SK-MEL-5 (cell line): ENCODE measurements at regions not wholly inside any gene's neighbourhood (a gene's known extent, or its start where the extent isn't known, plus 50 kb on each side); places are given as distances from the start of the nearest gene placed in this dataset.

Experiments used
- DNase-seq: peaks from one replicate; pipeline ENCODE4 v3.0.0-alpha.2; 2016; ENCODE audit warnings: low read depth, low spot score
- in situ Hi-C: cut with HindIII; loops from 2 replicates; pipeline ENCODE4 v1.10.0; 2016; ENCODE audit warnings: low sequenced_read_pairs, high pct_unique_total_duplicates, low pct_unique_long_range_greater_than_20kb

DNA sequence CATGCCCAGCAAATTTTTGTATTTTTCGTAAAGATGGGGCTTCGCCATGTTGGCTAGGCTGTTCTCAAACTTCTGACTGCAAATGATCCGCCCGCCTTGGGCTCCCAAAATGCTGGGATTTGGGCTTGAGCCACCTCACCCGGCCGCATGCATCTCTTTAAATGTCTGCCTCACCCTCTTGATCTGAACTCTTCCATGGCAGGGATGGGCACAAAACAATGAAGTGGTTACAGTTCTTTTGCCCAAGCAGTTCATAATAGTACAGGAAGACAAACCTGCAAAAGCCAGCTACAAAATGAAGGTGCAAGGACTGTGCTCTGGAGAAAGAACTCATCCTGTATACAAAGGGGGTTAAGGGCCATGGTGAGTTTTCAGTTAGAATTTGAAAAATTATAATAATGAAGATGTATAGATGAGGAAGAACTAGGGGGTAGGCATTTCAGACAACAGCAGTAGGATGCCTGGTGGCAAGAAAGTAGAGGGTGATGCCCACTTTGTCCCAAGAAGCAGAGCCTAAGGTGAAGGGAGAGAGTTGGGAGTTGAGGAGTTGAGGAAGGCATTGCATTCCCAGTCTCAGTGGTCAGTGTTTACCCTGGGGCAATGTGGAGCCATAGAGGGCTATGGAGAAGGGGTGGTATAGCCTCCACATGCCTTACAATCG is 160.8 kb upstream of the MYCN start:
- DNase-seq, result no peak
- in situ Hi-C loops, result no loop called here

DNA sequence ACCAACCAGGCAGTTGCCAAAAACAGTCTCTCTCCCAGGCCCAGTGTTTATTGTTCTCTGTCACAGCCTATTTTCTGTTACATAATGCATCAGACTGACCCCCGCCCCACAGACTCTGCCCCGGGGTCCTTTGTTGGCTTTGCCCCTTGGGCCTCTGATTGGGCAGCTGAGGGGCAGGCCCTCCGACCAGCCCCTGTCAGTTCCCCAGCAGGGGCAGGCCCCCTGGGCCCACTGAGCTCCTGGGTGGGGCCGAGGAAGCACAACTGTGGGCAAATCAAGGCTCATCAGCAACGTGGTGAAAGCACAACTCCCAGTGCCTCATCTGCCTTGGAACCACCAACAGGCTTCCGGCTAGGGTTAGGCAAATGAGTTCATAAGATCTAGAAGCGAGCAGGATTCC is 160.1 kb upstream of the MYCN start:
- in situ Hi-C loops, result no loop called here
- DNase-seq, result no peak

DNA sequence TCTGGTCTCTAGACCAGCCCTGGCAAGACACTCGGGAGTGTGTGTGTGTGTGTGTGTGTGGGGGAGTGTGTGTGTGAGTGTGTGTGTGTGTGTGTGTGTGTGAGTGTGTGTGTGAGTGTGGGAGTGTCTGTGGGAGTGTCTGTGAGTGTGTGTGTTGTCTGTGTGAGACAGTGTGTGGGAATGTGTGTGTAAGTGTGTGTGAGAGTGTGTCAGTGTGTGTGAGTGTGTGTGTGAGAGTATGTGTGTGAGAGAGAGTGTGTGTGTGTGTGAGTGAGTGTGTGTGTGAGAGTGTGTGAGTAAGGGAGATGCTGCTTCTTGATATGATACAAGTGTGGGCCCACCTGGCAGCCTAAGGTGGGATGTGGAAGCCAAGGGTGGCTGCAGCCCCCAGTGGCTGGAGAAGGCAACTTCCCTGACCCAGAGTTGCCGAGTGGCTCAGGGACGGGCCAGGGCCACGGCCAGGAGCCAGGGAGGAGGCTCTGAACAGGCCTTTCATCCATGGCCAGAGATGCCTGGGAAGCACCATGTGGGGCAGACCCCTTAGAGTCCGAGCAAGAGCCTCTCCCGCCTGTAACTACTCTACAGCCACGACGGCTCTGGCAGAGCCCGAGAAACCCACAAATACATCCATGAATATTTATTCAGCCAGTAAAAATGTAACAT is 159.3 kb upstream of the MYCN start:
- DNase-seq, result no peak
- in situ Hi-C loops, result no loop called here

DNA sequence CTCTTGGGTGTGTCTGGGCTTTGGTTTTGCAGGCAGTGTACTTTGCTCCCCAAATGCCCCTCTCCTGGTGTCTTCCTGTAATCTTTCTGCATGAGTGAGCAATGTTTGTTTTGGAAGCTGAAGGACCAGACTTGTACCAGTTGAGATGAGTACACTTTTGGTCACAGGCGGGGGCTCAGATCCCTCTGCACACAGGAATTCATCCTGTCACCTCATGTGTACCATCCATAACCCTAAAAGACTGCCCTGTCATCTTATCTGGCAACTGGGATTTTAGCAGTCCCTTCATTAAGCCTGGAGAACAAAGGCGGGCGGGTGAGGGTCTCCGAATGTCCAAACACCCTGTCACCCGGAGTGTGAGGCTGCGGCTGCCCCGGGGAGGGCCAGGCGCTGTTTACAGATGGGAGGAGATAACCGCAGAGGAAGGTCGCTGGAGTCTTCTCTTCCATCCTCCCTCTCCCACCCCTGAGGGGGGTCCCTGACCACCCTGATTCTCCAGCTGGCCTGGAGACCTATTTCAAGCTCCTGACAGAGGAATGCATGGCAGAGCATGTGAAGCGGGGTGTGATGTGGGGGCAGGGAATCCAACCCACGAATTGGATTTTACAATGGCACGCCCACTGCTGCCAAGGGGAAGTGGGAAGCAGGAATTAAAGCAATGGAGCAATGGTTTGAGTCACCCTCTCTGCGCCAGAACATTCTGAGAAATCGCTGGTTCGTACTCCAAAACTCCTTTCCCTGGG is 158.2 kb upstream of the MYCN start:
- in situ Hi-C loops, result no loop called here
- no peak for DNase-seq

DNA sequence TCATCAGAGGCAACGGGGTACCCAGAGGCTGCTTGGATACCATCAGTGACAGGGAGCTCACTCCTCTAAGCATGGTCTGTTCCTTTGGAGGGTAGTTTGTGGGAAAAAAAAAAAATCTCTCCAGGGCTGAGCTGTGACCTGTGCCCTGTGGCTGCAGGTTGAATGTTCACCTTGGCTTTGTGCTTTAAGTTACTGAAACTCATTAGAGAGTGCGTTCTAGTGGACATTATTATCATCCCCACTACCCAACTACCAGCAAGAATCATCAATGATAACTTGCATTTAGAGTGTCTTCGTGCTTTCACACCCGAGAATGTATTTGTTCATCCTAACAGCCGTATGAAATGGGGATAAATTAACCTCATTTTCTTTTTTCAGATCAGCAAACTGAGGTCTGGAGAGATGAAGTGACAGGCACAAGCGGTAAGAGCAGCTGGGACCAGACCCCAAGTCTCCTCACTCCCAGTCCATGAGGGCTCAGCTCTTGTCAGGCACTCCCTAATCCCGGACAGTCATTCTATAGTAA is 157.5 kb upstream of the MYCN start:
- in situ Hi-C loops, result no loop called here
- DNase-seq, result no peak

DNA sequence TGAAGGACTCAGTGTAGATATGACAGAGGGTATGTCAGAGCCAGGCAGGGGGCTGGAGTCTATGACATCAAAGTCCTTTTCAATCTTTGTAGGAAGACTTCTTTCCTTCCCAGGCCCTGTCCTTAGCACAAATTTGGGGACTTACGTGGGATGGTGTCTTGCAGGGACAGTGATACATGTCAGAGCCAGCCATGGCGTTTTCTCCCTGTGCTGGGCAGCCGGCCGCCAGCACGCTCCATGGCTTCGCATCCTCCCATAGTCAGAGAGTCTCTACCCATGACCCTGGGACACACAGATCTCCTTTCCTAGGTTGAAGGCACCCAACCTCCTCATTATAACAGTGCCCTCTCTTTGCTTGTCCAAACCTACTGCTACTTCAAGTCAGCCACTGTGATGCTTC is 156.9 kb upstream of the MYCN start:
- in situ Hi-C loops, result no loop called here
- DNase-seq, result no peak

DNA sequence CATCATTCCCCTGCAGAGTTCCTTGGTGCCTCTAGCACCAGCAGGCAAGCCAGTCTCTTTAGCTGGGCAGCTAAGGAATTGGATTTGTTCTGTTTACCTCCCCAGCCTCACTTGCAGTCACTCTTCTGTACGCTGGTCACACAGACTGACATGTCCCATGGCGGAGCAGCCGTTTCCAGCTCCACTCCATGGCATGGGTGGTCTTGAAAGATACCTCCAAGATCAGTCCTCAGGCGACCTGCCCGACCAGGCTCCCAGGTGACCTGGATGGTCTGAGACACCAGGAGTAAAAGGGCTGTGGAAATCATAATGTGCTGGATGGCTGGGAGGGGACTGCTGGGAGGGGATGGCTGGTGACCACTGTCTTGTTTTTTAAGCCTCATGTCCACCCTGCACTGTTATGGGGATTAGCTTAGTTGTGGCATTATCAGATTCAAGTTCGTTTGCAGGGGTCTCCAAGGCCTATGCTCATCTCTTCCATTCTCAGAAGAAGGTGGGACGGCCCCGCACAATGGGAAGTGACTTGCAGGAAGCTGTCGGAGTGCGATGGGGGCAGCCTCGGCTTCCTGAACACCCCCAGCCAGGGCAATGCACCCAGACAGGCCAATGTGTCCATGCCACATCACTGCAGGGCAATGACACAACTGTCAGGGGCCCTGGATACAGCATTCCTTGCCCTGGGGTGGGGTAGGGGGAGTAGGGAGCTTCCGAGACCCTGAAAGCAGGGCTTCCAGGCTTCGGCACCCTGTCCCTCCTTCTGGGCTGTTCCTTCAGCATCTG is 156.1 kb upstream of the MYCN start:
- DNase-seq, result no peak
- in situ Hi-C loops, result no loop called here

DNA sequence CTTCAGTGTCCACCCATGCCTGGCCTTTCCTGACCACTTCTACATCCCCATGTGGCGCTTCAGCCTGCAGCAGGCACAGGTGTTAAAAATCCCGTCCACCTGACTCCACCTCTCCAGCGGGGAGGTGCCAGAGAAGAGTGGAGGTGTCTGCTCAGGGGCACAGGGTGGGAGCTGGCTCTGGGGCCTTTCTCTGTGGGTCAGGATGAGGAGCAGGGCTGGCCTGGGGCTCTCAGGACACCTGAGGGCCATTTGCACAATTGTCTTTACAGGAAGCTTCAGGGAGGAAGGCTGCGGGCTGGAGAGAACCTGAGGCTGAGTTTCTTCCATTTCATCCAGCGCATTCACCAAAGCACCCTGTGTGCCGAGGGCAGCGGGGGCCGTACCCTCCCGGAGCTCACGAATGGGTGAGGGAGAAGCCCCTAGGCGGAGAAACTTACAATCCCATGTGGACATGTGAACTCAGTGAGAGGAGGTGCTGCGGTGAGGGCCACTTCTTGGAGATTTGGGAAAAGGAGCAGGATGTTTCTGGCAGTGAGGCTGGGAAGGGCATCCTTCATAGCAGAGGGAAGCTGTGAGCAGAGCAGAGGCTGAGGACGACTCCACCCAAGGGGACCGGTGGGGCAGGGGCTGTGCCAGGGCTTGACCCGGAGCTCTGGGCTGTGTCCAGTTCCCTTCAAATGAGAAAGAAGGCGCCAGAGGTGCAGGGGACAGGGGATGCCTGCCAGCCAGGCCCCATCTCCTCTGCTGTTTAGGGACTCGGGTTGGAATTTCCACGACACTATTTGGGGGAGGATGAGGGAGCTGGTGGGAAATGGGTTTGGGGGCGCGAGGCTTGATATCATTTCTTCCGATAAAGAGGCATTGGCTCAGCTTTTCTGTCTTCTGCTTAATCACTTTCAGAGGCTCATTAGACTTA is 155.2 kb upstream of the MYCN start:
- DNase-seq, result no peak
- in situ Hi-C loops, result no loop called here

DNA sequence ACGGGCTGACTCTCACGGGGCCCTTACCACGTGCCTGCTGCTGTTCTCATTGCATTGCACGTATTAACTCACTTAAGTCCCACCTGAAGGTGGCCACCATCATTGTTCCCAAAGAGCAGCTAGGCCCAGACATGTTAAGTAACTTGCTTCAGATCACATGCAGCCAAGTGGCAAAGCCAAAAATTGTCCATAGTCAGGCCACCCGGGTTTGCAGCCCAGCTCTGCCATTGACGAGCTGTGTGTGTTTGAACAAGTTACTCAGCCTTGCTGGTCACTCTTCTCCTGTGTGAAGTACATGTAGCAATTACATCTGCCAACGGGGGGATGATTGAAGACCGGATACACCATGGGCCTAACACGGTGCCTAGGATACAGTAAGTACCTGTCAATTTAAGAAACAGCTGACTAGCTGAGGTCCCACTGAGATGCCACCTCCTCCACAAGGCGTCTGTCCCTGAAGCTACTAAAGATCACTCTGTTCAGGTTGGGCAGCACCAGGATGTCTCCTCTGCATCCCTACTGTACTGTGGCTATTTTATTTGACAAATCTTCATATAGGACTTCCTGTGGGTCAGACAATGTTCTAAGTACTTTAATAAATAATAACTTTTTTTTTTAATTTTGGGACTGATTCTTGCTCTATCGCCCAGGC is 154.2 kb upstream of the MYCN start:
- in situ Hi-C loops, result no loop called here

DNA sequence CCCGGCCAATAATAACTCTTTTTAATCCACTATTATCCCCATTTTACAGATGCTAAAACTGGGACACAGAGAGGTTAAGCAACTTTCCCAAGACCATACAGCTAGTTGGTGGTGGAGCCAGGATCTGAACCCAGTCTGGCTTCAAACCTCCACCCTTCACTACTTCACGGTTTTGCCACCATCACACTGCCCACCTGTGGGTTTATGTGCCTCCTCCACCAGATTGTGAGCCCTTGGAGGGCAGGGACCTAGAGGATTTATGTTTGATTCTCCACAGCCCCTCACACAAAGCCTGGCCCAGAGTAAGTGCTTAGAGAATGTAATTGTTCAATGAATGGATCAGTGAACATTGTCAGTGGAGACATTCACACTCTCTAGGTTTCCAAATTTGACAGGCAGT is 153.4 kb upstream of the MYCN start:
- no peak for DNase-seq
- in situ Hi-C loops, result no loop called here

More for the DNA sequence above, 154.2 kb upstream of the MYCN start:
- no peak for DNase-seq

DNA sequence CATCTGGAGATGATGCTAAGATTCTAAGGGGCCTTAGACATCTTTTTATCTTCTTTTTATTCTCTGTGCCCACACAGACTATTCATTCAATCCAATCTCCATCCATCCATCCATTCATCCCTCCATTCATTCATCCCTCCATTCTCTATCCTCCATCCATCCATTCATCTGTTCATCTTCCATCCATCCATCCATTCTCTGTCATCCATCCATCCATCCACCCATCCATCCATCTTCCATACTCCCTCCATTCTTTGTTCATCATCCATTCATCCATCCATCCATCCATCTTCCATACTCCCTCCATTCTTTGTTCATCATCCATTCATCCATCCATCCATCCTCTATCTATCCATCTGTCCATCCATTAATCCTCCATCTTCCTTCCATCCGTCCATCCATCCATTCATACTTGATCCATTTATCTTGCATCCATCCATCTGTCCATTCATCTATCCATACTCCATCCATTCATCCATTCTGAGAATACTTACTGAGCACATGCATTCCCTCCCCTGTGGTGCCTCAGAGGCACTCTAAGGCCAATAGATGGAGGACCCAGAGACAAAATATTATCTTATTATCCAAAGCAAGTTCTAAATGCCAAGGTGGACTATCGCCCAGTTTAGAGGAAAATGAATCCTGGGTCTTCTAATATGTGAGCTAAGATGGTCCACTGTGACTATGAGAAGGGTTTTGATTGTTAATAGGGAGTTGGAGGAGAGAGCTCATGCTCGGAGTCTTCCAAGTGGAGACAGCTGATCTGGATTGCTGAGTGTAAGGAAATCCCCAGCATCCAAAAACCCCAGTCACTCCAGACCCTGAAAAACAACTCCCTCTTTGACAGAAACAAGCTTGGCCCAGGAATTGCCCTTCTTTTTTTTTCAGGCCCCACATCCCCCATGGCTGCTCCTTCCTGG is 152.6 kb upstream of the MYCN start:
- in situ Hi-C loops, result no loop called here
- DNase-seq, result no peak

DNA sequence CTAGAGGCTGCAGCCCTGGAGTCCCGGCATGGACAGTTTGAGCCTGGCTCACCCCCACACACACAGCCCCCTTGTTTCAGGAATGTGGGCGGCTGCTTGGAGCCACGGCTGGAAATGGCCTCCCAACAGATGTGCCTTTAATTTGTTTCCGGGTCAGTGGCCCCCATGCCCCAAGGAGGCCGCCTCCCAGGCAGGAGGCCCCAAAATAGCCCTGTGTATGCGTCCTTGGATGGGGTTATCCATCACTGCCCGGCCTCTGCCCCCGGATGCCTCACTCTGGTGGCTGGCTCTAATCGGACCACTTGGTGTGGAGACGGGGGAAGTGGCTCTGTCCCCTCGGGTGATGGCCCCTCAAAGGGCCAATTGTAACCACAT is 151.9 kb upstream of the MYCN start:
- in situ Hi-C loops, result no loop called here
- DNase-seq, result no peak

DNA sequence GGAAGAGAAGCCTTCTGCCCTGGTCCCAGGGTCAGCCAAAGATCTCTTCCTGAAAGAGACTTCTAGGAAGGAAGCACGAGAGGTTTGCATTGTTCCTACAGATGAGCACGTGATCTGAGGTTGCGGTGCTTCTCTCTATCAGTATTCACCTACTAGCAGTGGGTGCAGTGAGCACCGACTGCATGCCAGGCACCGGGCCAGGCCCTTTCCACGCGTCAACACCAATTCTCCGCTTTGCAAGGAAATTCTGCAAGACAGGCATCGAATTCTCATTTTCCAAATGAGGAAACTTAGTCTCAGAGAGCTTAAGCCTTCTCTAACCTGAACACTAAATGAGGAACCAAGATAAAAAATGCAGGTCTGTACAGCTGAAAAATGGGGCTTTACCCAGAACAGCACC is 151.5 kb upstream of the MYCN start:
- in situ Hi-C loops, result no loop called here
- no peak for DNase-seq

DNA sequence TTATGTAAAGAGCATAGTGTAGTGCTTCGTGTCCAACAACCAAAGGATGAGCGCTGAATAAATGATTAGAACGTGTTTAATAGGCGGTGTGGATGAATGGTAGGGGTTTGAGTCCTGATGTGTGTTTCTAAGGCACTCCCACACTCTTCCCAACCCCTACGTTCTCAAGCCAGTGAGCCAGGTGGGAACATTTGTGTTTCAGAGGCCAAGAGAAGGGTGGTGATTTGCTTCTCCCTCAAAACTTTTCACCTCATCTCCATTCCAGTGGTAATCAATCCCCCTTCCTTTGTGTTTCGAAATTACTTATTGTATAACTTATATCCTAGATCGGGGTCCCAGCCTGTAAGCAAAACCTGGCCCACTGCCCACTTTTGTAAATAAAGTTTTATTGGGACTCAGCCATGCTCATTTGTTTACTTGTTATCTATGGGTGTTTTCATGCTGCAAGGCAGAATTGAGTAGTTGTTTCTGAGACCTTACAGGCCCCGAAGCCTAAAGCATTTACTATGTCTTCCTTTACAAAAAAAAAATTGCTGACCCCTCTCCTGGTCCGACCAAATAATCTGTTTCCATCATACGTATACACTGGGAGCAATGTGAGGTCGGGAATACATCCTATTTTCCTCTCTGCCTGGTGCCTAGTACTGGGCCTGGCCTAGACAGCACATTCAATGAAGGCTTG is 150.8 kb upstream of the MYCN start:
- in situ Hi-C loops, result no loop called here
- no peak for DNase-seq

DNA sequence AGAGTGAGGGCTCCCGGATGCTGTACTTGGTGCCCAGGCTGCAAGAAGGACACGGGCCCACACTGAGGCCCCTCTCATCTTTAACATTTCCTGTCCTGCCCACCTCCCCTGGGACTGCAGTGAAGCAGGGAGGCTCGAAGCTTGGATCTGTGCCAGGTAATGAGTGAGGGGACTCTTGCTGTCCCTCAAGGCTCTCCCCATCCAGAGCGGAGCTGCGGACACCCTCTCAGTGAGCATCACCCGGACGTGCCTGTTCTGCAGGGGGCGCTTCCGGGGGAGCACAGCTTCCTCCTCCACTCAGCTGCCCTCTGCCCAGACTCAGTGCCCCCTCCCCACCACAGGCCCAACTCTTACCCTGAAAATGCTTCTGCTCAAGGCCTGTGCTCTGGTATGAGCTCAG is 150.0 kb upstream of the MYCN start:
- in situ Hi-C loops, result no loop called here
- no peak for DNase-seq
